ENCODE measurements at regions not wholly inside any gene's neighbourhood (a gene's known extent, or its start where the extent isn't known, plus 50 kb on each side); places are given as distances from the start of the nearest gene placed in this dataset.

GRCh38 chr1:5250336-5250735 lies 595.9 kb downstream of the AJAP1 start:
- no peak for TF ChIP-seq POLR2A (IDR thresholded peaks at IDR 0.05)
- TF ChIP-seq, protein P1, sequence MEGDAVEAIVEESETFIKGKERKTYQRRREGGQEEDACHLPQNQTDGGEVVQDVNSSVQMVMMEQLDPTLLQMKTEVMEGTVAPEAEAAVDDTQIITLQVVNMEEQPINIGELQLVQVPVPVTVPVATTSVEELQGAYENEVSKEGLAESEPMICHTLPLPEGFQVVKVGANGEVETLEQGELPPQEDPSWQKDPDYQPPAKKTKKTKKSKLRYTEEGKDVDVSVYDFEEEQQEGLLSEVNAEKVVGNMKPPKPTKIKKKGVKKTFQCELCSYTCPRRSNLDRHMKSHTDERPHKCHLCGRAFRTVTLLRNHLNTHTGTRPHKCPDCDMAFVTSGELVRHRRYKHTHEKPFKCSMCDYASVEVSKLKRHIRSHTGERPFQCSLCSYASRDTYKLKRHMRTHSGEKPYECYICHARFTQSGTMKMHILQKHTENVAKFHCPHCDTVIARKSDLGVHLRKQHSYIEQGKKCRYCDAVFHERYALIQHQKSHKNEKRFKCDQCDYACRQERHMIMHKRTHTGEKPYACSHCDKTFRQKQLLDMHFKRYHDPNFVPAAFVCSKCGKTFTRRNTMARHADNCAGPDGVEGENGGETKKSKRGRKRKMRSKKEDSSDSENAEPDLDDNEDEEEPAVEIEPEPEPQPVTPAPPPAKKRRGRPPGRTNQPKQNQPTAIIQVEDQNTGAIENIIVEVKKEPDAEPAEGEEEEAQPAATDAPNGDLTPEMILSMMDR (IDR thresholded peaks at IDR 0.05) = no peak
- no peak for TF ChIP-seq EP300 (IDR thresholded peaks at IDR 0.05)
